Tongue (tissue), 1 donor: ENCODE measurements at regions not wholly inside any gene's neighbourhood (a gene's known extent, or its start where the extent isn't known, plus 50 kb on each side); places are given as distances from the start of the nearest gene placed in this dataset.
"Not testable (repeated sequence)": the region's sequence is repeated elsewhere in the genome, so short reads cannot be mapped to it uniquely, and the experiment has no call there.

Experiments
- DNase-seq: peaks from one replicate; pipeline ENCODE4 v3.0.0-alpha.2; 2015

- peak; percentile 19 for DNase-seq
Measured at GRCh38 chr3:168975576-168975975, 687.9 kb downstream of the MECOM start.

GRCh38 chr3:168974617-168975403 is 688.7 kb downstream of the MECOM start:
- DNase-seq: no peak

GRCh38 chr3:168973897-168974296 is 689.6 kb downstream of the MECOM start:
- DNase-seq: no peak

- DNase-seq: no peak
Measured at GRCh38 chr3:168973206-168973605, 690.3 kb downstream of the MECOM start.

GRCh38 chr3:168968609-168969008 is 694.9 kb downstream of the MECOM start:
- no peak for DNase-seq

GRCh38 chr3:168964736-168965135 is 698.8 kb downstream of the MECOM start:
- DNase-seq: no peak

- DNase-seq: no peak
Measured at GRCh38 chr3:168961271-168961670, 702.2 kb downstream of the MECOM start.

- DNase-seq: no peak
Measured at GRCh38 chr3:168959731-168960130, 703.8 kb downstream of the MECOM start.

- no peak for DNase-seq
Measured at GRCh38 chr3:168958466-168958865, 705.0 kb downstream of the MECOM start.

- peak; percentile 11 for DNase-seq
Measured at GRCh38 chr3:168956076-168956475, 707.4 kb downstream of the MECOM start.

GRCh38 chr3:168952551-168952950 is 711.0 kb downstream of the MECOM start:
- DNase-seq: peak; percentile 20

GRCh38 chr3:168951884-168952283 is 711.6 kb downstream of the MECOM start:
- DNase-seq: no peak

GRCh38 chr3:168951368-168951767 is 712.1 kb downstream of the MECOM start:
- DNase-seq: no peak

- DNase-seq: no peak
Measured at GRCh38 chr3:168950622-168951021, 712.9 kb downstream of the MECOM start.

GRCh38 chr3:168939651-168940238 is 723.8 kb downstream of the MECOM start:
- no peak for DNase-seq

GRCh38 chr3:168933614-168934013 is 729.9 kb downstream of the MECOM start:
- DNase-seq: no peak

GRCh38 chr3:168929997-168930396 is 733.5 kb downstream of the MECOM start:
- not testable (repeated sequence) for DNase-seq

- DNase-seq: peak; percentile 8
Measured at GRCh38 chr3:168926426-168926825, 737.1 kb downstream of the MECOM start.

- no peak for DNase-seq
Measured at GRCh38 chr3:168925568-168925967, 737.9 kb downstream of the MECOM start.

- no peak for DNase-seq
Measured at GRCh38 chr3:168914662-168915061, 748.9 kb downstream of the MECOM start.

- no peak for DNase-seq
Measured at GRCh38 chr3:168909260-168909659, 754.3 kb downstream of the MECOM start.

- DNase-seq: no peak
Measured at GRCh38 chr3:168895419-168895818, 768.1 kb downstream of the MECOM start.

- no peak for DNase-seq
Measured at GRCh38 chr3:168894214-168894613, 769.3 kb downstream of the MECOM start.

GRCh38 chr3:168889666-168890065 is 773.8 kb downstream of the MECOM start:
- no peak for DNase-seq
